Body of pancreas (tissue), 4 donors: ENCODE measurements at regions not wholly inside any gene's neighbourhood (a gene's known extent, or its start where the extent isn't known, plus 50 kb on each side); places are given as distances from the start of the nearest gene placed in this dataset.

Source experiments
- POLR2A ChIP-seq, 3 donors: fragments of 450-650 bp; IDR thresholded peaks; one replicate each; pipeline ENCODE4 v1.6.1; 2016; ENCODE audit warnings: antibody characterized with exemption in 3 of 3, mild to moderate bottlenecking in 2 of 3
- TF ChIP-seq, protein P1 (sequence below), 7 experiments: fragments of 450-650 bp in 4 of 7; fragments of 200-600 bp in 3 of 7; sonication (generic) in 3 of 7; IDR thresholded peaks; one replicate each; pipeline ENCODE4 v1.5.1; 2016 to 2019; ENCODE audit warnings: antibody characterized with exemption in 7 of 7

DNA sequence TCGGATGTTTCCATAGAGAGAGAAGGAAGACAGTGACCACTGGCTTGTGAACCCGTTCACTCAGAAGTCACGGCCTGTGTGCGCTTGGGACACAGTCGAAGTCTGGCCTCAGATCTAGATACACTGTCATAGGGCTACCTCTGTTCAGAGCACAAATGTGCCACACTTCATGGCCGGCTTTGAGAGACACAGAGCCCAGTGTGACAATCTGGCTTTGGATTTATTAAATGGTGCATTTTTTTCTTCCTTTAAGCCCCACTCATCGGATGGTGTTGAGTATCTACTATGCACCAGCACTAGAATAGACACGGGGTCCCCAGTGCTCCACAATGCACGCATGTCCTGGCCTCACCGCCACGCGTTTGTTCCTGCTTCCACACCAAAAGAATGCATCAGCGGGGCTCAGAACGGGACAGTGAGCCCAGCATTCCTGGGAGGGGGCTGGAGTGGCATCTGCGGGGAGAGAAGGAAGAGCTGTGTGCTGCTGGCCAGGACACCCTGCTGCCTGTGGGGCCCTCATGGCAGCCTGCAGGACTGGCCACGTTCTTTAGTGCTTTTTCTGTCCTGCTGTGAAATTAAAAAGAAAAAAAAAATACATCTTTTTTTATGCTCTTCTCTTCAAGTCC is 738.9 kb upstream of the SALL3 start:
- TF ChIP-seq POLR2A (IDR thresholded peaks at IDR 0.05) = no peak
- TF ChIP-seq, protein P1, sequence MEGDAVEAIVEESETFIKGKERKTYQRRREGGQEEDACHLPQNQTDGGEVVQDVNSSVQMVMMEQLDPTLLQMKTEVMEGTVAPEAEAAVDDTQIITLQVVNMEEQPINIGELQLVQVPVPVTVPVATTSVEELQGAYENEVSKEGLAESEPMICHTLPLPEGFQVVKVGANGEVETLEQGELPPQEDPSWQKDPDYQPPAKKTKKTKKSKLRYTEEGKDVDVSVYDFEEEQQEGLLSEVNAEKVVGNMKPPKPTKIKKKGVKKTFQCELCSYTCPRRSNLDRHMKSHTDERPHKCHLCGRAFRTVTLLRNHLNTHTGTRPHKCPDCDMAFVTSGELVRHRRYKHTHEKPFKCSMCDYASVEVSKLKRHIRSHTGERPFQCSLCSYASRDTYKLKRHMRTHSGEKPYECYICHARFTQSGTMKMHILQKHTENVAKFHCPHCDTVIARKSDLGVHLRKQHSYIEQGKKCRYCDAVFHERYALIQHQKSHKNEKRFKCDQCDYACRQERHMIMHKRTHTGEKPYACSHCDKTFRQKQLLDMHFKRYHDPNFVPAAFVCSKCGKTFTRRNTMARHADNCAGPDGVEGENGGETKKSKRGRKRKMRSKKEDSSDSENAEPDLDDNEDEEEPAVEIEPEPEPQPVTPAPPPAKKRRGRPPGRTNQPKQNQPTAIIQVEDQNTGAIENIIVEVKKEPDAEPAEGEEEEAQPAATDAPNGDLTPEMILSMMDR (IDR thresholded peaks at IDR 0.05) = no peak
